HG02970 (cell line): ENCODE measurements at regions not wholly inside any gene's neighbourhood (a gene's known extent, or its start where the extent isn't known, plus 50 kb on each side); places are given as distances from the start of the nearest gene placed in this dataset.

Experiments used
- ATAC-seq: cut with Tn5 transposase; IDR thresholded peaks from one replicate; pipeline ENCODE4 v1.9.1; 2021; ENCODE audit warnings: mild to moderate bottlenecking, moderate library complexity, moderate number of reproducible peaks; ENCODE audit not compliant: unreplicated experiment, low FRiP score

DNA sequence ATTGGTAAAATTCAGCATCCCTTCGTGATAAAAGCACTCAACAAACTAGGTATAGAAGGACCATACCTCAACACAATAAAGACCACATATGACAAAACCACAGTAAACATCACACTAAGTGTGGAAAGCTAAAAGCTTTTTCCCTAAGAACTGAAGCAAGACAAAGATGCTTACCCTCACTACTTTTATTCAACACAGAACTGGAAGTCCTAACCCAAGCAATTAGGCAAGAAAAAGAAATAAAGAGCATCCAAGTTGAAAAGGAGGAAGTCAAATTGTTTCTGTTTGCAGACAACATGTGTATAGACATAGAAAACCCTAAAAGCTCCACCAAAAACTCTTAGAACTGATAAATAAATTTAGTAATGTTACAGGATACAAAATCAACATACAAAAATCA is 271.7 kb downstream of the RBM43 start:
- no peak for ATAC-seq

DNA sequence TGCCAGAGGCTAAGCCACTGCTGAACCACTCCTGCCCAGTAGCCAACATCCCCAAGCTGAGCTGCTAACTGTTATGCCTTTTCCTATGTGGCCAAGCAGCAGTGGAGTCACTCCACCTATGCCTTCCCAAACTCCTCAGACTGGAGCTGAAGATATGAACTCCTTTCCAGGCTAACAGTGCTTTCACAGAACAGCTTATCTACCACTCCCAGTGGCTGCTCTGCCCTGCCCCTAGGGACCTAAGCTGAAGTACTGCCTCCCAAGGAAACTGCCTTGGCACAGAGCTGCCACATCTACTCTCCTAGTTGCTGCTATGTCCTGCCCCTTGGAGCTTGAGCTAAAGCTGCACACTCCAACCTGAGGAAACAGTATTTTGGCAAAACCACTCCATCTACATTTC is 275.9 kb downstream of the RBM43 start:
- no peak for ATAC-seq

DNA sequence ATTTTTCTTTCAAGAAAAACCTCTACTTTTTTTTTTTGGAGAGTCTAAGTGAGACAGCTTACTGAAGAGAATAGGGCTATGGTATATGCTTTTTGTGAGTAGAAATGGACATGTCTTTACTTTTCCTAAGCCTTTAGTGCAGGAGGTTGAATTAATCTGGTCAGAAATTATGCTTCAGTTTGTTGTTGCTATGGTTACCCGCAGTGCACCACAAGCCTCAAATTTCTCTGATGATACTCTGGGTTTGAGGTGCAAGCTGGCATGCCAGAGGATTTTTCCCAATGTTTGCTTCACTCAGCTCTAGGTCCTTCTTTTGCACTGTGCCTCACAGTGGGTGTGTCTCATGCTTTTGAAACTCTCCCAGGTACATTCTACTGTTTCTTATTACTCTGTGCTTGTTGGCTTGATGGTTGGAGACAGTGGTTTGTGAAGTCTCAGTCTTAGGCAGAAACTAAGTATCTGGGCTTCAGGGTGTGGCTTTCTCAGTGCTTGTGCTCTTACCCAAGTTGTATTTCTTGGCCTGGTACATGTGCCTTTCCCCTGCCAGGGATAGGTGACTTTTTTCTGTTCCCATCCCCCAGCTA is 278.3 kb downstream of the RBM43 start:
- ATAC-seq, result no peak

DNA sequence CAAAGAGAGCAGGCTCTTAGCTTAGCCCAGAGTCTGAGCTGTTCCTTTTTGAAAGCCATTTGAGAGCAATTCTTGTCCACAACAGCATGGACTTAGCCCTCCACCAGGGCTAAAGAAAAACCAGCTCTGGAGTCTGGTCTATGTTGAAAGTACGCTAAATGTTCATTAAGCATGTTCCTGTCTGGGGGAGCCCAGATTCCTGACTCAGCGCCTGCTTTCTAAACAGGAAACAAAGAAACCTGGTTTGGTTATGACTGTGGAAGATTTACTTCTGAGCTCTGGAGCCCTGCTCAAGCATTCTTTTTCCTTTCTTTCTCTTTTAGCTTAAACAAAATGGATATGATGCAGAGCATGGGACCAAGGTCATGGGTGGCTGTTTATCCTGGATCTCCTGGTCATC is 279.8 kb downstream of the RBM43 start:
- ATAC-seq, result no peak

DNA sequence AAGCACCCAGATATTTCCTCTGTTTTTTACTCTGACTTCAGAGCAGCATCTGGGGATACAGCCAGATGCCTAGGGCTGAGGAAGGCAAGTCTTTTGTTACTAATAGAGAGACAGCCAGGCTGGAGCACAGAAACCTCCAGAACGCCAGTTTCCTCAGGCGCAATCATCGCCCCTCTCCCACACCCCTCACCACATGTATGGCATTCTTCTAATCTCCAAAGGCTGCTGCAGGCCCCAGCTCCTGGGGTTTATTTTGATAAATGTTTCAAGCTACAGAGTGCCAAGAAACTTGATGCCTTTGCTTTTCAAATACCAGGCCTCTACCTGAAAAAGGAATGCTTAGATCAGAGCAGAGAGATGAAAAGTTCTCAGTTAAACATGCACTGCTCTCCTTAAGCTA is 283.6 kb downstream of the RBM43 start:
- no peak for ATAC-seq

DNA sequence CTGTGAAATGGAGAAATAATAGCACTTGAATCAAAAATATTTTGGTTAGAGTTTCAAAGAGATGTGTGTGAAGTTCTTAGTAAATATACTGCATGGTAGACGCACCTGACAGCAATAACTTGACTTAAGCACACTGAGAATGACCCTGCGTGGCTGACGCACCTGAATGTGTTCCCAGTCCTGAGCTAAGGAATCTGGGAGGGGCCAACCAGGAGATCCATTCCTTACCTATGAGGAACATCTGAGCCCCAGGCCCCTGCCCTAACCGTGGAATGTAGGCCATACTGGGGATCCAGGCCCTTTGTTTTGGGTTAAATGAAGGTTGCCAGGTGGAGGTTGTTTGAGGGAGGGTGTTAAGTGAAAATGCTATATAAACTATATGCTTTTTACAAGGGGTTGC is 284.4 kb downstream of the RBM43 start:
- ATAC-seq, result no peak

DNA sequence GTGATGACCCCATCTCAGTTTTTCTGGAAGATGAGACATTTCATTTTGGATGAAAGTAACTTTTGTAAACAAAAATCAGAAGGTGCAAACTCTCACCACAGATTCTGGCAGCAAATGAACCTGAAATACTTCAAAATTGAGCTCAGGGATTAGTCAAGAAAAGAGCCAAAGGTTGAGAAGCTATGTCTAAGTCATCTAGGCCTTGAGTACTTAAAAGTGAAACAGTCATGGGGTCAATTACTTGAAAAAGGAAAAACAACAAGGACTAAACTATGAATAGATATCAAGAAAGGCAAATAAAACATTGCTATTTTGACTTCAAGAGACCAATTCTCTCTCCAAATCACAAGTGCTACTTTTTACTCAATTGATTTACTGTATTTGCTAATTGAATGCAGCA is 285.1 kb downstream of the RBM43 start:
- no peak for ATAC-seq

DNA sequence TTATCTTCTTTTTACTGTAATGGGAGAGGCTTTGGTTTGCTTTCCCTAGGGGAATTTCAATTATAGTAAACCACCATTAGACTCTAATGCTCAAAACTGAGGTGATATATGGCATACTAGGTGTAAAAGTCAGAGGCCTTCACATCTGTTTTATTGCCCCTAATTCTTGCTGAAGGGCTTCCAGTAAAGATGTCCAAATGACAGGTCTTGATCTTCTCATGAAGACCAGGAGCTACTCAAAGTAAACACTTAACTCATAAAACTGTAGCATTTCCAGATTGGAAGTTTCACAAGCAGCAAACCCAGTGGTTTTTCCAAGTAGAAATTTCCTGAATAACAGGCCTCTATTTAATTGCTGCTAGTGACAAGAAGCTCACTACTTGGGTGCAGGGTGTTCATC is 286.8 kb downstream of the RBM43 start:
- ATAC-seq, result no peak

DNA sequence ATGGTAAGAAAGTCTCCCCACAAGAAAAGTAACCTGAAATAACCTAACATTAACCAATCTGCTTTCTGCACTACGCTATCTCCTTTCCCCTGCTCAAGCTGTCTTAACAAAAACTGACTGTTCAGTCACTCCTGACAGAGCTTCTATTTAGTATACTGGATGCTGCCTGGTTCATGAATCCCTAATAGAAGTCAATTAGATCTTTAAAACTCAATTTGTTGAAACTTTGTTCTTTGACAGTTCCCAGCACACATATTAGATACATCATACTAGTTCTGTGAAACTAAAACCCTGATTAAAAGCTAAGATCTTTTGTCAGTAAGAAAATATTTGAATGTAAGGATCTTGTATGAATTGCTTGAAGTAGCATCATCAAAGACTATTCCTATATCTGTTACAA is 287.4 kb downstream of the RBM43 start:
- no peak for ATAC-seq

DNA sequence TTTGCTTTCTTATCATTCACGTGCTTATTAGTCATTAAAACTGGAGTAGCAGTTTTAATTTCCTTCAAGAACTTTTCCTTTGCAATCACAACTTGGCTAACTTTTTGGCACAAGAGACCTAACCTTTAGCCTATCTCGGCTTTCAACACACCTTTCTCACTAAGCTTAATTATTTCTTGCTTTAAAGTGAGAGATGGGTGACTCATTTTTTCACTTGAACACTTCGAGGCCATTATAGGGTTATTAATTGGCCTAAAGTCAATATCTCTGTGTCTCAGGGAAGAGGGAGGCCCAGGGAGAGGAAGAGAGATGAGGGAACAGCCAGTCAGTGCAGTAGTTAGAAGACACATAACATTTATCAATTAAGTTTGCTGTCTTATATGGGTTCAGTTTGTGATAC is 289.8 kb downstream of the RBM43 start:
- ATAC-seq, result no peak

DNA sequence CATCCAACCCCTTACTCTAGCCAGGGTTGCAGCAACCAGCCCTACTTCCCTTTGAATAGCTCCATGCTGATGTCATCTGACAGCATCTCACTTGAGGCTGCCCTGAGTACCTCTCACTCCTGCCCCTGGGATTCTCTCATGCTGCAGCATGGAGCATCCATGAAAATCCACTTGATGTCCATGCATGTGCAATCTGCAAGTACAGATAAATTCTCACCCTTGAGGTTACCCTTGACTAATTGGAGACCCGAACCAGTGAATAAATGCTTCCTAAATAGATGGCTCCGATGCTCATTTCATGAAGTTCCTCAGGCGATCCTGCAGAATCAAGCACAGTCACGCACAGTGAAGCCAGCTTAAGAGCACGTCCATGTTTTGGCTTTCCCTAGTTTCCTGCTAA is 298.3 kb downstream of the RBM43 start:
- ATAC-seq, result no peak

DNA sequence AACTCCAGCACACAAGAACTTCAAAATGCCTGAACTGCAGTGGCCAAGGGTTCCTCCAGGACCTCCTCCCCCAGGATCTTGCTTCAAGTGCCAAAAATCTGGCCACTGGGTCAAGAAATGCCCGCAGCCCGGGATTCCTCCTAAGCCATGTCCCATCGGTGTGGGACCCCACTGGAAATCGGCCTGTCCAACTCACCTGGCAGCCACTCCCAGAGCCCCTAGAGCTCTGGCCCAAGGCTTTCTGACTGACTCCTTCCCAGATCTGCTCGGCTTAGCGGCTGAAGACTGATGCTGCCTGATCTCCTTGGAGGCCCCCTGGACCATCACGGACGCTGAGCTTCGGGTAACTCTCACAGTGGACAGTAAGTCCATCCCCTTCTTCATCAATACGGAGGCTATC is 306.4 kb downstream of the RBM43 start:
- no peak for ATAC-seq

DNA sequence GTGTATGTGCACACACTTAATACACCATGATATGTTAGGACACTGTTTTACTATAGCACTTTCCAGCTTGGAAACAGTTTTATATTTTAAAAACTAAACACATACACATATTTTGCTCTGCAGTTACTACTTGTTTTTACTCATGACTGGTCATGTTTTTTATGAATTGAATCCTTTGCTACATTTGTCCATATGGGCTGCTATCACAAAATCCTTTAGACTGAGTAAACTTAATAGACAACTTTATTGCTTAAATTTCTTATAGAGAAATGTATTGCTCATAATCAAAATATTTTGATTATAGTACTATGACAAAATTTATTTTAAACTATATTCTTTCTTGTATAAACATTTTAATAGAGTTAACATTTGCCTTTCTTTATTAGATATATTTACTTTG is 314.8 kb downstream of the RBM43 start:
- no peak for ATAC-seq

DNA sequence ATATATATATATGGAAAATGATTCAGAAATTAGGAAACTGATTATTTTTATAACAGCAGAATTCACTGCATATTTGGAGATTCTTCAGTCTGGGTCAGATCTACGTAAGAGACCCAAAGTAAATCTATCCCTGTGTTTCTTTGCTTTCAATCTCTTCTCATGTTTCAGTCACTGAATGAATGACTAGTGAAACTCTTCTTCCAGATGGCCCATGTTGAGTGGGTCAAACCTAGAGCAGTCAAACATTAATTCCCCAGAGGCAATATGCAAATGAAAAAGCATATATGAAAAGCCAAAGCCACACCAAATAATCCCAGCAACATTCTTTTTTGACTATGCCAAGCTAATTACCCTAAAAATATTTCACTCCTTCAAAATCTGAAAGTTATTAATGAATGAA is 317.3 kb downstream of the RBM43 start:
- no peak for ATAC-seq

DNA sequence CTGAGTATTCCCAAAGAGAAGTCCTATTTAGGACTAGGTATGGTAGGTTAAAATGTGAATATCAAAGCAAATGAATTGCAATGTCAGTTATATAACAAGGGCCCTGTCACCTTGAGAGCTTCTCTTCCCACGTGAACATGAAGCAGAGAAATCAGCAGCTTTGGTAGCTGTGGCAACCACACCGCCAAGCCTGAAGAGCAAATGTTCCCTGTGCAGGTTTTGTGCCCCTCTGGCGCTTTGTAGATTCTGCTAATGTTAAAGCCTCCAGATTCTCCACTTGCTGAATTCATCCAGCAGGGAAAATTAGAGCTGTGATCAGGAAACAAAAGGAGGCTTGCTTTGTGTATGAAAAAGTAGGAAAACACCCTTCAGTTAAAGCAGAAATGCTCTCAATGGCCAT is 322.6 kb downstream of the RBM43 start:
- no peak for ATAC-seq

DNA sequence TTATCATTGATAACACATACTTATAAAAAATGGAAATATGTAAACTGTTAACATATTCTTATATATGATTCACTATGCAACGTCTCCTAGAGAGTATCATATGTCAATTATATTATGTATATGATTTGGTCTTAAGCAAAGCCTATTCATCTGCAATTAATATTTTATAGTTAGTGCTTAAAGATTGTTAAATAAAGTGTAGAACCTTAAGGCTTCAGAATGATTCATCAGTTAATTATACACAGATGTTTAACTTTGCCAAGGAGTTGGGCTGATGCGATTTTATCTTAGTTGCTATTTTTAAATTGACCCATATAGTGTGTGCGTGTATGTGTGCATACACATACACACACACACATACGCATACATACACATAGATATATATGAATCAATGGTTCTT is 323.1 kb downstream of the RBM43 start:
- no peak for ATAC-seq

DNA sequence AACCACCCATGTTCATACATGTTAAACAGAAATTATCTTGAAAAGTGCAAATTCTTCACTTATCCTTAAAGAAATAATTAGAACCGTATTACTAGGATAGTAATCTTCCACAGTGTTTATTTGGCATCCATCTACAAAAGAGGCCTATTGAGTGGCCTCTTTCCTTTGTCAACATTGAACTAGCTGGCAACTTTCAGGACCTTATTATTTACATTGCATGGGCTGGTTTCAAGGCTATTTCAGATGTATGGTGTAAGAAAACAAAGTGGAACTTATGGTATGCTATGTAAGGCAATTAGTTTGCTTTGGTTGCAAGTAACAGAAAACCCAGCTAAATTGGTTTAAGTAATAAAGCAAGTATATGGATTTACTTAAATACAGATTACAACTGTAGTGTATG is 324.6 kb downstream of the RBM43 start:
- no peak for ATAC-seq

DNA sequence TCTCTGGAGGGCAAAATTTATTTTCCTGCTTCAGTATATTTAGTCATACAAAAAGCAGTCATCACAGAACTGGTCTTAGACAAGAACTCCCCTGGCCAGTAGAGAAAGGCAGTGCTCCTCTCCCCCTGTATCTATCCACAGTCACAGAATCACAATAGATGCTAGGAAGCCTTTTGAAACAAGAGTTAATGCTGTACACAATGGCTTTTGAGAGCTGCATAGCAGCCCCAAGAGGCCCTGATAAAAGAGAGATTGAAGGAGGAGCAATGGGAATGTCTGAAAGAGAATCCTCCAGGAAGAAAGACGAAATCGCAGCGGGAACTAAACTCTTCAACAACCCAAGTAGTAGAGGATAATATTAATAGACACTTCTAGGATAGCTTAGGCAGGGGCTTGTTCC is 330.2 kb downstream of the RBM43 start:
- ATAC-seq, result no peak

DNA sequence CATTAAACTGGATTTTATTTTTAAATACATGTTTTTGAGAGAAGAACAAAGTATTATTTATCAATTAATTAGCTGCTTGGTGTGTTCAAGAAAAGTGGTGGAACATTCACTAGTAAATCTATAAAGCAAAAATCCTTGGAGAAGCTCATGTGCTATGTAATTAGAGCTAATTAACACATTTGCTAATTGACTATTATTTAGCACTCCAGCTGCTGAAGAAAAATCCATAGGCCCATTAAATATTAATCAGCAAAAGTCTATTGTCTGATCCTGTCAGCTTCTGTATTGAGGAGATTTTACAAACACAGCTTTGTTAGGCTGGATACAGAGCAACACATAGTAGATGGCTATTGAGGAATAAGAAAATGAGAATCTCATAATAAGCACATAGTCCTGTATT is 336.1 kb downstream of the RBM43 start:
- no peak for ATAC-seq

DNA sequence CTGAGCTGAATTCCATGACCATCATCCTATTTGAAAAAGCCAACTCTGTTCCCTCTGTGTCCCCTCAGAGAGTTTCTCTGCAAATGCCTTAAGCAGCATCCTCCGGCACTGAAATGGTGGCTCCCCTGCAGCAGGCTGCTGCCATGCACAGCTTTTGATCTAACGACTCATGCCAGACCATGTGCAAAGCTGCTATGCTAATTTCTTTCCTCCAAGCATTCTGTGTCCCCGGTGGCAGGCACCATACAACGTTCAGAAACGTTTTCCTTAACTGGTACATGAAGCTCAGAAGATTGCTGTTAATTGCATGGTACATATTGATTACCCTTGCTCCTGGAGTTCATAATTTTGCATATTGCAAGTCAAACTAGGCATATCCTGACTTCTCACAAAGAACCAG is 336.8 kb downstream of the RBM43 start:
- ATAC-seq, result no peak

DNA sequence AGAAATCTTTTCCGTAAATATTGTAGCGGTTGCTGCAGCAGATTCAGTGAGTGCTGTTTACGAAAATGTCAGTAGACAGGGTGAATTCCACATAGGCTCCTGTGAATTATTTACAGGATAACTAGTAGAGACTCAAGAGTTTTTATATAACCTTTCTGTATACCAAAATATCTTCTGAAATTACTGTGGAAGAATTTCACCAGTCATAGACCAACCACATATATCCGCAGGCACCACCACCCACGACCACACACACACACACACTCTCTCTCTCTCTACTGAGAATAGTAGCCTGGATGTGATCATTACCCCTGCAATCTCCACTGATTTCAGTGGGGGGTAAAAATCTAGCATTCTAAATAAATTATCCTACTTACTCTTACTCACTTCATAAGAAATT is 341.8 kb downstream of the RBM43 start:
- no peak for ATAC-seq

DNA sequence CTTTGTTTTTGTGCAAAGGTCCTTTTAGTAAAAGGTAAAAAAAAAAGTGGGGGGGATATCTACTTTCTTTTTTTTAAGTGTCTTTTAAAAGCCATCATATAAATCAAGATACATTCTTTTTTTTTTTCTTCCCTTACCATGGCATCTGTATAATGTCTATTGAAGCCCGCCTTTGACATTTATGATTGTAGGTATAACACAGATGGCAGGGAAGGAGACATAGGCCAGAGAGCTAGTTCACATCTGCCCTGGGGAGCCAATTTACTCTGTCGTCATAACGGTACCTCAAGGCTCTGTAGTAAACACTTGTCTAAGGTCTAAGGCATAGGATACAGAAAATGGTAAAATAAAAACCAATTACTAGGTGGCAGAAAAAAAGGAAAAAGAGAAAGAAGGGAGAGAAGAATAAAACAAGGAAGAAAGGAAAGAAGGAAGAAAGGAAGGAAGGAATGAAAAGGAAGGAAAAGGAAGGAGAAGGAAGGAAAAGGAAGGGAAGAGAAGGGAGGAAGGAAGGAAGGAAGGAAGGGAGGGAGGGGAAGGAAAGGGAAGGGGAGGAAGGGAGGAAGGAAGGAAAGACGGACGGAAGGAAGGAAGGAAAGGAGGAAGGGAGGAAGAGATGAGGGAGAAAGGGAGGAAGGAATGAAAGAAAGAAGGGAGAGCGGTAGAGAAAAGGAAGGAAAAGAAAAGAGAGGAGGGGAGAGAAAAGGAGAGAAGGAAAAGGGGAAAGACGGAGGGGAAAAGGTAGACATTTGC is 343.5 kb downstream of the RBM43 start:
- no peak for ATAC-seq
